ENCODE measurements at regions not wholly inside any gene's neighbourhood (a gene's known extent, or its start where the extent isn't known, plus 50 kb on each side); places are given as distances from the start of the nearest gene placed in this dataset.
"Not testable (repeated sequence)": the region's sequence is repeated elsewhere in the genome, so short reads cannot be mapped to it uniquely, and the experiment has no call there.

- not testable (repeated sequence) for TF ChIP-seq CTCF, POLR2A (IDR thresholded peaks at IDR 0.05)
Observed at GRCh38 chr13:81546294-81546693, 1205.4 kb upstream of the SPRY2 start.
